SK-N-SH (cell line): ENCODE measurements at regions not wholly inside any gene's neighbourhood (a gene's known extent, or its start where the extent isn't known, plus 50 kb on each side); places are given as distances from the start of the nearest gene placed in this dataset.

Source experiments
- CTCF ChIA-PET: fragments of 300-600, 350-600 bp; formaldehyde crosslinking; extraction: SDS; loops from one replicate; lab custom pipeline; 2021; lab: Yijun Ruan, JAX
- POLR2A ChIA-PET: fragments of 350-600 bp; sonication (Branson Sonifier 250); formaldehyde crosslinking; extraction: SDS; loops from one replicate; lab custom pipeline; 2020; ENCODE audit warnings: antibody characterized with exemption, inconsistent platforms; lab: Yijun Ruan, JAX
- DNase-seq: peaks from one replicate; pipeline ENCODE4 v3.0.0; 2012
- H2AFZ ChIP-seq: fragments of 200-600 bp; sonication (generic); 2 replicates; pipeline ENCODE4 v1.8.1; 2016; ENCODE audit warnings: antibody characterized with exemption, mild to moderate bottlenecking, low read depth
- H3F3A ChIP-seq: fragments of 200-600 bp; sonication (generic); replicated peaks from 2 replicates; pipeline ENCODE3; 2016; ENCODE audit warnings: antibody characterized with exemption, mild to moderate bottlenecking; ENCODE audit not compliant: insufficient read depth
- H3K27ac ChIP-seq, 2 experiments: fragments of 200-500 bp in 1 of 2; fragments of 200-600 bp in 1 of 2; sonication (Bioruptor generic) in 1 of 2; sonication (generic), shearing (Covaris generic) in 1 of 2; 2 replicates each; pipeline versions ENCODE4 v1.5.1 to v1.6.1; 2014 to 2016; ENCODE audit warnings: low read depth in 2 of 2, inconsistent platforms in 1 of 2, low read length in 1 of 2, mild to moderate bottlenecking in 1 of 2, mixed read lengths in 1 of 2
- H3K27me3 ChIP-seq: fragments of 200-600 bp; sonication (generic), shearing (Covaris generic); 2 replicates; pipeline ENCODE4 v1.6.1; 2016; ENCODE audit warnings: mixed run types; ENCODE audit not compliant: insufficient read depth
- H3K36me3 ChIP-seq, 2 experiments: fragments of 200-500 bp in 1 of 2; fragments of 200-600 bp in 1 of 2; sonication (Bioruptor generic) in 1 of 2; sonication (generic) in 1 of 2; replicated peaks in 1 of 2; 2 replicates each; pipeline versions ENCODE3 to v1.5.1; 2014 to 2016; ENCODE audit warnings: low read length in 1 of 2, mild to moderate bottlenecking in 1 of 2; ENCODE audit not compliant: insufficient read depth in 2 of 2, control insufficient read depth in 1 of 2
- H3K4me1 ChIP-seq, 2 experiments: fragments of 200-500 bp in 1 of 2; fragments of 200-600 bp in 1 of 2; sonication (Bioruptor generic) in 1 of 2; sonication (generic), shearing (Covaris generic) in 1 of 2; 2 replicates each; pipeline versions ENCODE4 v1.5.1 to v1.6.1; 2014 to 2016; ENCODE audit warnings: low read depth in 1 of 2, low read length in 1 of 2, mixed run types in 1 of 2; ENCODE audit not compliant: insufficient read depth in 2 of 2, control insufficient read depth in 1 of 2
- H3K4me2 ChIP-seq: fragments of 200-600 bp; sonication (generic), shearing (Covaris generic); 2 replicates; pipeline ENCODE4 v1.6.1; 2017; ENCODE audit warnings: mixed run types
- H3K4me3 ChIP-seq, 2 experiments: fragments of 200-500 bp in 1 of 2; fragments of 200-600 bp in 1 of 2; sonication (Bioruptor generic) in 1 of 2; sonication (generic), shearing (Covaris generic) in 1 of 2; 2 replicates each; pipeline versions ENCODE4 v1.5.1 to v1.8.1; 2014 to 2016; ENCODE audit warnings: low read depth in 2 of 2, inconsistent platforms in 1 of 2, low read length in 1 of 2, mild to moderate bottlenecking in 1 of 2, mixed read lengths in 1 of 2, moderate library complexity in 1 of 2
- H3K79me2 ChIP-seq: fragments of 200-600 bp; sonication (generic); 2 replicates; pipeline ENCODE4 v1.8.1; 2017; ENCODE audit warnings: mild to moderate bottlenecking; ENCODE audit not compliant: insufficient read depth
- H3K9ac ChIP-seq: fragments of 200-600 bp; sonication (generic); 2 replicates; pipeline ENCODE4 v1.6.1; 2017; ENCODE audit warnings: mixed run types
- H3K9me2 ChIP-seq: fragments of 200-600 bp; sonication (generic); 2 replicates; pipeline ENCODE4 v1.6.1; 2017; ENCODE audit warnings: mixed run types
- H3K9me3 ChIP-seq: fragments of 200-600 bp; sonication (generic); 2 replicates; pipeline ENCODE4 v1.6.1; 2017; ENCODE audit warnings: mixed run types, mild to moderate bottlenecking, moderate library complexity
- H4K20me1 ChIP-seq: fragments of 200-600 bp; sonication (generic); 2 replicates; pipeline ENCODE4 v1.6.1; 2017; ENCODE audit warnings: mild to moderate bottlenecking, mixed run types; ENCODE audit not compliant: insufficient read depth
- EZH2phosphoT487 ChIP-seq: fragments of 200-600 bp; sonication (generic); IDR thresholded peaks from 2 replicates; pipeline ENCODE4 v1.6.1; 2017; ENCODE audit warnings: low read depth, mixed run types, mild to moderate bottlenecking, antibody characterized with exemption, moderate library complexity, borderline replicate concordance
- FOSL2 ChIP-seq: IDR thresholded peaks from 2 replicates; pipeline ENCODE4 v1.4.0; 2012; ENCODE audit warnings: low read depth, mild to moderate bottlenecking, moderate library complexity, borderline replicate concordance
- FOXM1 ChIP-seq: IDR thresholded peaks from 2 replicates; pipeline ENCODE4 v1.4.0; 2012; ENCODE audit warnings: low read depth, mild to moderate bottlenecking
- POLR2AphosphoS5 ChIP-seq: IDR thresholded peaks from 2 replicates; pipeline ENCODE4 v1.6.1; 2012; ENCODE audit warnings: low read depth, low read length
- RFX5 ChIP-seq: IDR thresholded peaks from 2 replicates; pipeline ENCODE4 v1.6.1; 2012; ENCODE audit warnings: mild to moderate bottlenecking, improper control_type of control experiment, low read length
- SIN3A ChIP-seq: IDR thresholded peaks from 2 replicates; pipeline ENCODE4 v1.6.1; 2012; ENCODE audit warnings: low read depth, mild to moderate bottlenecking, low read length, moderate library complexity, borderline replicate concordance
- YY1 ChIP-seq: IDR thresholded peaks from 2 replicates; pipeline ENCODE4 v1.4.0; 2012; ENCODE audit warnings: low read depth, mild to moderate bottlenecking
- WGBS: methylation state at CpG from one replicate; pipeline ENCODE4 v1.1.6; 2017; ENCODE audit warnings: low lambda C conversion rate; 5-methylcytosine and 5-hydroxymethylcytosine counted together
- TF ChIP-seq, protein P1 (sequence below): IDR thresholded peaks from 2 replicates; pipeline ENCODE4; 2012
- TF ChIP-seq, protein P2 (sequence below): fragments of 150-350 bp; IDR thresholded peaks from 2 replicates; pipeline ENCODE4 v1.6.1; 2017; ENCODE audit warnings: antibody characterized with exemption, low read length, low read depth, borderline replicate concordance
- TF ChIP-seq, protein P3 (sequence below): IDR thresholded peaks from 2 replicates; pipeline ENCODE4 v1.6.1; 2012; ENCODE audit warnings: mild to moderate bottlenecking, low read depth, low read length, moderate library complexity
- TF ChIP-seq, protein P4 (sequence below): fragments of 200-600 bp; sonication (generic); IDR thresholded peaks from 2 replicates; pipeline ENCODE4 v1.6.1; 2017; ENCODE audit warnings: antibody characterized with exemption, mild to moderate bottlenecking, moderate library complexity

DNA sequence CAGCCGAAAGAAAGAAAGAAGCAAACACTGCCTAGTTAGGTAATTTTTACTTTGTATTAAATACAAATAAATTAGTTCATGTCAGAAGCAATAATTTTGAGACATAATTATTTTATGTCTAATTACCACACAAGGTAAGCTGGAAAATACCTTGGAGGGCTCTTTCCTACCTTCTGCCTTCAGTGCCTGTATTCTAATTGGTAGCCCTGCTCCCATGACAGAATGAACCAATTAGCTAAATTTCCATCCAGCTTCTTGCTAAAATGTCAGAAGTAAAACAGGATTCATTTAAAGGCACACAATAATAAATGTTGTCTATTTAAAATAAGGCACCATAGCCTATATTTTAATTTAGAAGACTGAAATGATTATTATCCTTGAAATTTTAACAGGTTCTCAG, 135.4 kb upstream of the POT1 start:
- Histone ChIP-seq H3K9me3 (no peaks in the 10 kb centered on the region), H4K20me1 (no peaks in the 10 kb centered on the region), H2AFZ (no peak overlapping the region), H3K9ac (no peak overlapping the region), H3K27me3 (no peaks in the 10 kb centered on the region), H3K4me1 (peaks cover 6 to 21% of the 10 kb centered on the region in 2 experiments; a peak in 3 of 4 replicates), H3K36me3 (no peaks in the 10 kb centered on the region), H3K27ac (no peak overlapping the region), H3K4me2 (no peak overlapping the region), H3K9me2 (no peaks in the 10 kb centered on the region), H3K79me2 (no peaks in the 10 kb centered on the region), H3K4me3 (no peak overlapping the region), H3F3A (peaks cover 11% of the 10 kb centered on the region)
- TF ChIP-seq, protein P1, sequence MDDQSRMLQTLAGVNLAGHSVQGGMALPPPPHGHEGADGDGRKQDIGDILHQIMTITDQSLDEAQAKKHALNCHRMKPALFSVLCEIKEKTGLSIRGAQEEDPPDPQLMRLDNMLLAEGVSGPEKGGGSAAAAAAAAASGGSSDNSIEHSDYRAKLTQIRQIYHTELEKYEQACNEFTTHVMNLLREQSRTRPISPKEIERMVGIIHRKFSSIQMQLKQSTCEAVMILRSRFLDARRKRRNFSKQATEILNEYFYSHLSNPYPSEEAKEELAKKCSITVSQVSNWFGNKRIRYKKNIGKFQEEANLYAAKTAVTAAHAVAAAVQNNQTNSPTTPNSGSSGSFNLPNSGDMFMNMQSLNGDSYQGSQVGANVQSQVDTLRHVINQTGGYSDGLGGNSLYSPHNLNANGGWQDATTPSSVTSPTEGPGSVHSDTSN, result no peak
- TF ChIP-seq, protein P2, sequence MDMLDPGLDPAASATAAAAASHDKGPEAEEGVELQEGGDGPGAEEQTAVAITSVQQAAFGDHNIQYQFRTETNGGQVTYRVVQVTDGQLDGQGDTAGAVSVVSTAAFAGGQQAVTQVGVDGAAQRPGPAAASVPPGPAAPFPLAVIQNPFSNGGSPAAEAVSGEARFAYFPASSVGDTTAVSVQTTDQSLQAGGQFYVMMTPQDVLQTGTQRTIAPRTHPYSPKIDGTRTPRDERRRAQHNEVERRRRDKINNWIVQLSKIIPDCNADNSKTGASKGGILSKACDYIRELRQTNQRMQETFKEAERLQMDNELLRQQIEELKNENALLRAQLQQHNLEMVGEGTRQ, result no peak
- TF ChIP-seq, protein P3, sequence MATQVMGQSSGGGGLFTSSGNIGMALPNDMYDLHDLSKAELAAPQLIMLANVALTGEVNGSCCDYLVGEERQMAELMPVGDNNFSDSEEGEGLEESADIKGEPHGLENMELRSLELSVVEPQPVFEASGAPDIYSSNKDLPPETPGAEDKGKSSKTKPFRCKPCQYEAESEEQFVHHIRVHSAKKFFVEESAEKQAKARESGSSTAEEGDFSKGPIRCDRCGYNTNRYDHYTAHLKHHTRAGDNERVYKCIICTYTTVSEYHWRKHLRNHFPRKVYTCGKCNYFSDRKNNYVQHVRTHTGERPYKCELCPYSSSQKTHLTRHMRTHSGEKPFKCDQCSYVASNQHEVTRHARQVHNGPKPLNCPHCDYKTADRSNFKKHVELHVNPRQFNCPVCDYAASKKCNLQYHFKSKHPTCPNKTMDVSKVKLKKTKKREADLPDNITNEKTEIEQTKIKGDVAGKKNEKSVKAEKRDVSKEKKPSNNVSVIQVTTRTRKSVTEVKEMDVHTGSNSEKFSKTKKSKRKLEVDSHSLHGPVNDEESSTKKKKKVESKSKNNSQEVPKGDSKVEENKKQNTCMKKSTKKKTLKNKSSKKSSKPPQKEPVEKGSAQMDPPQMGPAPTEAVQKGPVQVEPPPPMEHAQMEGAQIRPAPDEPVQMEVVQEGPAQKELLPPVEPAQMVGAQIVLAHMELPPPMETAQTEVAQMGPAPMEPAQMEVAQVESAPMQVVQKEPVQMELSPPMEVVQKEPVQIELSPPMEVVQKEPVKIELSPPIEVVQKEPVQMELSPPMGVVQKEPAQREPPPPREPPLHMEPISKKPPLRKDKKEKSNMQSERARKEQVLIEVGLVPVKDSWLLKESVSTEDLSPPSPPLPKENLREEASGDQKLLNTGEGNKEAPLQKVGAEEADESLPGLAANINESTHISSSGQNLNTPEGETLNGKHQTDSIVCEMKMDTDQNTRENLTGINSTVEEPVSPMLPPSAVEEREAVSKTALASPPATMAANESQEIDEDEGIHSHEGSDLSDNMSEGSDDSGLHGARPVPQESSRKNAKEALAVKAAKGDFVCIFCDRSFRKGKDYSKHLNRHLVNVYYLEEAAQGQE, result no peak
- no peak for TF ChIP-seq EZH2phosphoT487
- no peak for TF ChIP-seq YY1
- TF ChIP-seq FOSL2, result no peak
- TF ChIP-seq, protein P4, sequence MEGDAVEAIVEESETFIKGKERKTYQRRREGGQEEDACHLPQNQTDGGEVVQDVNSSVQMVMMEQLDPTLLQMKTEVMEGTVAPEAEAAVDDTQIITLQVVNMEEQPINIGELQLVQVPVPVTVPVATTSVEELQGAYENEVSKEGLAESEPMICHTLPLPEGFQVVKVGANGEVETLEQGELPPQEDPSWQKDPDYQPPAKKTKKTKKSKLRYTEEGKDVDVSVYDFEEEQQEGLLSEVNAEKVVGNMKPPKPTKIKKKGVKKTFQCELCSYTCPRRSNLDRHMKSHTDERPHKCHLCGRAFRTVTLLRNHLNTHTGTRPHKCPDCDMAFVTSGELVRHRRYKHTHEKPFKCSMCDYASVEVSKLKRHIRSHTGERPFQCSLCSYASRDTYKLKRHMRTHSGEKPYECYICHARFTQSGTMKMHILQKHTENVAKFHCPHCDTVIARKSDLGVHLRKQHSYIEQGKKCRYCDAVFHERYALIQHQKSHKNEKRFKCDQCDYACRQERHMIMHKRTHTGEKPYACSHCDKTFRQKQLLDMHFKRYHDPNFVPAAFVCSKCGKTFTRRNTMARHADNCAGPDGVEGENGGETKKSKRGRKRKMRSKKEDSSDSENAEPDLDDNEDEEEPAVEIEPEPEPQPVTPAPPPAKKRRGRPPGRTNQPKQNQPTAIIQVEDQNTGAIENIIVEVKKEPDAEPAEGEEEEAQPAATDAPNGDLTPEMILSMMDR, result no peak
- TF ChIP-seq POLR2AphosphoS5, result no peak
- TF ChIP-seq RFX5, result no peak
- no peak for TF ChIP-seq SIN3A
- TF ChIP-seq FOXM1, result no peak
- ChIA-PET CTCF (interaction anchor here (0.9 kb wide), 1 partner anchor 42 kb away, joined by 4 read pairs; no protein-coding TSS in a partner anchor), POLR2A (no interaction called here)
- WGBS, result 68% methylated on average over 1 of the region's 1 CpG
- DNase-seq, result no peak
